Osteoblast (primary cell): ENCODE measurements at regions not wholly inside any gene's neighbourhood (a gene's known extent, or its start where the extent isn't known, plus 50 kb on each side); places are given as distances from the start of the nearest gene placed in this dataset.

ENCODE experiments used
- DNase-seq: peaks from one replicate; pipeline ENCODE4 v3.0.0; 2011; ENCODE audit warnings: low spot score, mixed read lengths; ENCODE audit not compliant: insufficient read length; ENCODE audit errors: missing footprints
- H2AFZ ChIP-seq: 2 replicates; pipeline ENCODE4 v1.6.0; 2011; ENCODE audit warnings: mild to moderate bottlenecking, low read length
- H3K27ac ChIP-seq: 2 replicates; pipeline ENCODE4 v1.5.1; 2011; ENCODE audit warnings: mild to moderate bottlenecking, low read depth, low read length, moderate library complexity
- H3K27me3 ChIP-seq: 2 replicates; pipeline ENCODE4 v1.6.0; 2012; ENCODE audit warnings: mild to moderate bottlenecking, control low read depth, inconsistent platforms, low read length, moderate library complexity; ENCODE audit not compliant: insufficient read depth
- H3K36me3 ChIP-seq: 2 replicates; pipeline ENCODE4 v1.5.1; 2011; ENCODE audit warnings: mild to moderate bottlenecking, low read length, control low read depth, moderate library complexity; ENCODE audit not compliant: insufficient read depth
- H3K4me1 ChIP-seq: 2 replicates; pipeline ENCODE4 v1.5.1; 2011; ENCODE audit warnings: mild to moderate bottlenecking, low read length, control low read depth, moderate library complexity; ENCODE audit not compliant: insufficient read depth
- H3K4me2 ChIP-seq: 2 replicates; pipeline ENCODE4 v1.6.0; 2011; ENCODE audit warnings: mild to moderate bottlenecking, low read length; ENCODE audit not compliant: insufficient read depth
- H3K4me3 ChIP-seq: fragments of 200-600 bp; sonication (generic); 3 replicates; pipeline ENCODE4 v1.5.1; 2012; ENCODE audit warnings: mild to moderate bottlenecking, low read length, inconsistent platforms; ENCODE audit not compliant: insufficient read depth
- H3K79me2 ChIP-seq: 2 replicates; pipeline ENCODE4 v1.6.0; 2012; ENCODE audit warnings: mild to moderate bottlenecking, low read length, control low read depth, inconsistent platforms; ENCODE audit not compliant: insufficient read depth
- H3K9me3 ChIP-seq: 2 replicates; pipeline ENCODE4 v1.5.1; 2011; ENCODE audit warnings: low read depth, low read length, control low read depth
- H4K20me1 ChIP-seq: 2 replicates; pipeline ENCODE4 v1.6.0; 2012; ENCODE audit warnings: mild to moderate bottlenecking, low read length, control low read depth; ENCODE audit not compliant: insufficient read depth
- CTCF ChIP-seq: IDR thresholded peaks from 2 replicates; pipeline ENCODE4 v1.5.1; 2011; ENCODE audit warnings: mild to moderate bottlenecking, low read depth, low read length, moderate library complexity; ENCODE audit errors: extremely low read depth

- no peak for DNase-seq
- H3K9me3 ChIP-seq = peaks cover 5% of the 10 kb centered on the region
- no peaks in the 10 kb centered on the region for H3K79me2 ChIP-seq
- no peak overlapping the region for H2AFZ ChIP-seq
- no peaks in the 10 kb centered on the region for H4K20me1 ChIP-seq
- H3K27ac ChIP-seq = no peak overlapping the region
- no peaks in the 10 kb centered on the region for H3K4me1 ChIP-seq
- no peak overlapping the region for H3K4me2 ChIP-seq
- H3K36me3 ChIP-seq = no peaks in the 10 kb centered on the region
- H3K27me3 ChIP-seq = no peaks in the 10 kb centered on the region
- H3K4me3 ChIP-seq = no peak overlapping the region
- no peak for TF ChIP-seq CTCF
Measured at GRCh38 chr14:97107760-97108159, 310.6 kb downstream of the VRK1 start.

GRCh38 chr14:97109234-97109633 lies 312.1 kb downstream of the VRK1 start:
- peaks cover 5% of the 10 kb centered on the region for H3K9me3 ChIP-seq
- no peaks in the 10 kb centered on the region for H4K20me1 ChIP-seq
- H3K4me2 ChIP-seq = no peak overlapping the region
- TF ChIP-seq CTCF = no peak
- no peaks in the 10 kb centered on the region for H3K79me2 ChIP-seq
- no peaks in the 10 kb centered on the region for H3K4me1 ChIP-seq
- H3K27ac ChIP-seq = no peak overlapping the region
- no peak overlapping the region for H3K4me3 ChIP-seq
- no peaks in the 10 kb centered on the region for H3K36me3 ChIP-seq
- H2AFZ ChIP-seq = no peak overlapping the region
- DNase-seq = no peak
- no peaks in the 10 kb centered on the region for H3K27me3 ChIP-seq

- DNase-seq = no peak
- H3K27me3 ChIP-seq = no peaks in the 10 kb centered on the region
Measured at GRCh38 chr14:97113339-97113738, 316.2 kb downstream of the VRK1 start.

GRCh38 chr14:97116546-97116945 lies 319.4 kb downstream of the VRK1 start:
- H3K4me3 ChIP-seq = no peak overlapping the region
- no peaks in the 10 kb centered on the region for H3K36me3 ChIP-seq
- no peak for TF ChIP-seq CTCF
- H3K9me3 ChIP-seq = no peaks in the 10 kb centered on the region
- no peaks in the 10 kb centered on the region for H3K79me2 ChIP-seq
- no peak overlapping the region for H2AFZ ChIP-seq
- no peak overlapping the region for H3K27ac ChIP-seq
- H3K4me1 ChIP-seq = no peaks in the 10 kb centered on the region
- no peaks in the 10 kb centered on the region for H3K27me3 ChIP-seq
- H3K4me2 ChIP-seq = no peak overlapping the region
- H4K20me1 ChIP-seq = no peaks in the 10 kb centered on the region
- DNase-seq = no peak

More at GRCh38 chr14:97113339-97113738, 316.2 kb downstream of the VRK1 start:
- Histone ChIP-seq H3K79me2 (no peaks in the 10 kb centered on the region), H3K36me3 (no peaks in the 10 kb centered on the region), H4K20me1 (no peaks in the 10 kb centered on the region), H2AFZ (no peak overlapping the region), H3K27ac (no peak overlapping the region), H3K9me3 (peaks cover 5% of the 10 kb centered on the region), H3K4me3 (no peak overlapping the region), H3K4me1 (no peaks in the 10 kb centered on the region), H3K4me2 (no peak overlapping the region)
- TF ChIP-seq CTCF = no peak
